HepG2 (cell line): ENCODE measurements at regions not wholly inside any gene's neighbourhood (a gene's known extent, or its start where the extent isn't known, plus 50 kb on each side); places are given as distances from the start of the nearest gene placed in this dataset.

Experiments
- ATAC-seq: fragments of 200-7000 bp; cut with Tn5 transposase; 3 replicates; pipeline ENCODE4 v1.9.1; 2020; ENCODE audit warnings: mild to moderate bottlenecking, moderate library complexity
- BruUV-seq: library from RNA; stranded (reverse); fragments of 400-500 nt; replicated peaks from 2 replicates; lab custom pipeline; 2021; lab: Mats Ljungman, UMichigan
- CTCF ChIA-PET: fragments of 300-600 bp; formaldehyde crosslinking; extraction: SDS; loops from one replicate; lab custom pipeline; 2021; ENCODE audit warnings: low total read pairs, inconsistent platforms, low intra/inter-chr PET ratio; lab: Yijun Ruan, JAX
- POLR2A ChIA-PET: fragments of 350-600 bp; sonication (Branson Sonifier 250); formaldehyde crosslinking; loops from one replicate; lab custom pipeline; 2020; ENCODE audit warnings: antibody characterized with exemption, inconsistent platforms; lab: Yijun Ruan, JAX
- DNase-seq: peaks from one replicate; pipeline ENCODE4 v3.0.0-alpha.2; 2015; ENCODE audit warnings: low spot score
- FAIRE-seq: peaks from 3 replicates; lab custom pipeline; 2011; peaks lifted over from hg19 to GRCh38; lab: Jason Lieb, UNC
- H2AFZ ChIP-seq: one replicate; pipeline ENCODE4 v1.6.1; 2011; ENCODE audit warnings: low read length, inconsistent platforms
- H3K27ac ChIP-seq: fragments of 300-600 bp; 3 replicates; pipeline ENCODE4 v1.8.0; 2011; ENCODE audit warnings: mixed run types, mild to moderate bottlenecking, mixed read lengths, low read length, inconsistent platforms; ENCODE audit not compliant: insufficient read depth; ENCODE audit errors: extremely low read length
- H3K27me3 ChIP-seq, 2 experiments: fragments of 200-600 bp in 1 of 2; 2 replicates in 1 of 2; 3 replicates in 1 of 2; pipeline versions ENCODE4 v1.6.0 to v1.8.0; 2011; ENCODE audit warnings: low read length in 2 of 2, mild to moderate bottlenecking in 2 of 2, moderate library complexity in 2 of 2, inconsistent platforms in 1 of 2; ENCODE audit not compliant: insufficient read depth in 2 of 2, control insufficient read depth in 1 of 2
- H3K36me3 ChIP-seq, 2 experiments: fragments of 200-600 bp in 1 of 2; replicated peaks in 1 of 2; 2 replicates in 1 of 2; 3 replicates in 1 of 2; pipeline versions ENCODE4 v1.5.1 to v1.8.0; 2011; ENCODE audit warnings: low read length in 2 of 2, inconsistent platforms in 1 of 2; ENCODE audit not compliant: insufficient read depth in 2 of 2, control insufficient read depth in 1 of 2
- H3K4me1 ChIP-seq: 2 replicates; pipeline ENCODE4 v1.5.1; 2012; ENCODE audit warnings: low read length, inconsistent platforms; ENCODE audit not compliant: insufficient read depth
- H3K4me2 ChIP-seq: 2 replicates; pipeline ENCODE4 v1.6.0; 2011; ENCODE audit warnings: low read depth, low read length, inconsistent platforms
- H3K4me3 ChIP-seq, 3 experiments: fragments of 200-600 bp in 1 of 3; sonication (generic), shearing (Covaris generic) in 1 of 3; replicated peaks in 1 of 3; 2 replicates each; pipeline ENCODE4 v1.5.1; 2011 to 2016; ENCODE audit warnings: low read length in 3 of 3, inconsistent platforms in 2 of 3, low read depth in 2 of 3, mild to moderate bottlenecking in 2 of 3, control low read depth in 1 of 3, mixed read lengths in 1 of 3; ENCODE audit not compliant: insufficient read depth in 1 of 3
- H3K79me2 ChIP-seq: one replicate; pipeline ENCODE4 v1.6.1; 2011; ENCODE audit warnings: low read length, inconsistent platforms; ENCODE audit not compliant: insufficient read depth
- H3K9ac ChIP-seq: 2 replicates; pipeline ENCODE4 v1.6.0; 2011; ENCODE audit warnings: mild to moderate bottlenecking, low read depth, low read length, inconsistent platforms; ENCODE audit not compliant: insufficient read depth
- H3K9me3 ChIP-seq: 2 replicates; pipeline ENCODE4 v1.5.1; 2012; ENCODE audit warnings: mild to moderate bottlenecking, low read length
- H4K20me1 ChIP-seq: 2 replicates; pipeline ENCODE4 v1.6.0; 2011; ENCODE audit warnings: inconsistent platforms, mild to moderate bottlenecking, low read length, moderate library complexity; ENCODE audit not compliant: insufficient read depth
- CBX1 ChIP-seq: IDR thresholded peaks from one replicate; pipeline ENCODE4 v1.6.1; 2016; ENCODE audit warnings: antibody characterized with exemption, low read depth
- DNMT3B ChIP-seq: conservative IDR thresholded peaks from 2 replicates; pipeline ENCODE4 v1.6.1; 2016; ENCODE audit warnings: missing biosample characterization, control low read depth
- FOXP4 ChIP-seq: sonication (generic); formaldehyde crosslinking; IDR thresholded peaks from 2 replicates; pipeline ENCODE4 v1.4.0; 2020; ENCODE audit warnings: missing genetic modification reagents
- MYC ChIP-seq: sonication (generic); formaldehyde crosslinking; IDR thresholded peaks from 2 replicates; pipeline ENCODE4 v1.9.0; 2021; ENCODE audit warnings: missing genetic modification reagents, borderline replicate concordance
- RORA ChIP-seq: sonication (generic); formaldehyde crosslinking; IDR thresholded peaks from 2 replicates; pipeline ENCODE4 v1.5.0; 2020; ENCODE audit warnings: mild to moderate bottlenecking, missing genetic modification reagents, moderate library complexity
- SNRNP70 ChIP-seq: fragments of 200-400 bp; formaldehyde crosslinking; IDR thresholded peaks from 2 replicates; pipeline ENCODE4 v1.6.1; 2017; ENCODE audit warnings: mild to moderate bottlenecking, low read depth, low read length, moderate library complexity
- TCF12 ChIP-seq, 2 experiments: fragments of 450-650 bp in 1 of 2; sonication (generic) in 1 of 2; formaldehyde crosslinking in 1 of 2; IDR thresholded peaks; 2 replicates each; pipeline versions ENCODE4 v1.6.1 to v1.8.0; 2017 to 2022; ENCODE audit warnings: antibody characterized with exemption in 1 of 2, mild to moderate bottlenecking in 1 of 2, missing genetic modification reagents in 1 of 2, moderate library complexity in 1 of 2
- ZBTB40 ChIP-seq, 2 experiments: fragments of 450-650 bp in 1 of 2; sonication (generic) in 1 of 2; formaldehyde crosslinking in 1 of 2; IDR thresholded peaks; 2 replicates each; pipeline versions ENCODE4 v1.6.1 to v1.8.0; 2016 to 2022; ENCODE audit warnings: antibody characterized with exemption in 1 of 2, mild to moderate bottlenecking in 1 of 2, missing genetic modification reagents in 1 of 2
- ZNF101 ChIP-seq: sonication (generic); formaldehyde crosslinking; IDR thresholded peaks from 2 replicates; pipeline ENCODE4 v1.4.0; 2020; ENCODE audit warnings: mild to moderate bottlenecking, low read depth, missing genetic modification reagents, borderline replicate concordance
- ZNF326 ChIP-seq: sonication (generic); formaldehyde crosslinking; IDR thresholded peaks from 2 replicates; pipeline ENCODE4 v1.4.0; 2020; ENCODE audit warnings: missing genetic modification reagents, borderline replicate concordance
- WGBS: methylation state at CpG from one replicate; pipeline ENCODE4 v1.1.6; 2017; ENCODE audit warnings: low lambda C conversion rate; 5-methylcytosine and 5-hydroxymethylcytosine counted together
- in situ Hi-C: cut with HindIII; loops from 2 replicates; pipeline ENCODE4 v1.10.0; 2017; ENCODE audit warnings: low pct_unique_long_range_greater_than_20kb; ENCODE audit not compliant: extremely low pct_ligation_motif_present
- intact Hi-C: fragments of 100-400 bp; cut with micrococcal nuclease; formaldehyde crosslinking; loops from one replicate; pipeline ENCODE4 v1.10.0; 2022; ENCODE audit not compliant: unreplicated experiment
- TF ChIP-seq, protein P1 (sequence below): IDR thresholded peaks from 2 replicates; pipeline ENCODE4 v1.6.1; 2018; ENCODE audit warnings: missing genetic modification reagents

- TF ChIP-seq RORA (CRISPR knock-in tag) (no peak), DNMT3B (CRISPR knock-in tag) (no peak)
- TF ChIP-seq, protein P1, sequence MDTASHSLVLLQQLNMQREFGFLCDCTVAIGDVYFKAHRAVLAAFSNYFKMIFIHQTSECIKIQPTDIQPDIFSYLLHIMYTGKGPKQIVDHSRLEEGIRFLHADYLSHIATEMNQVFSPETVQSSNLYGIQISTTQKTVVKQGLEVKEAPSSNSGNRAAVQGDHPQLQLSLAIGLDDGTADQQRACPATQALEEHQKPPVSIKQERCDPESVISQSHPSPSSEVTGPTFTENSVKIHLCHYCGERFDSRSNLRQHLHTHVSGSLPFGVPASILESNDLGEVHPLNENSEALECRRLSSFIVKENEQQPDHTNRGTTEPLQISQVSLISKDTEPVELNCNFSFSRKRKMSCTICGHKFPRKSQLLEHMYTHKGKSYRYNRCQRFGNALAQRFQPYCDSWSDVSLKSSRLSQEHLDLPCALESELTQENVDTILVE (CRISPR knock-in tag): no peak
Observed at GRCh38 chr12:39007619-39008018, 102.2 kb upstream of the CPNE8 start (continued).

- Histone ChIP-seq H3K36me3 (no peaks in the 10 kb centered on the region), H4K20me1 (no peaks in the 10 kb centered on the region), H3K9me3 (no peaks in the 10 kb centered on the region), H3K4me2 (no peak overlapping the region), H2AFZ (no peak overlapping the region), H3K27me3 (no peaks in the 10 kb centered on the region), H3K4me3 (no peak overlapping the region), H3K27ac (no peak overlapping the region), H3K4me1 (0 out of 2 replicates have a peak, but pooled peaks cover 5% of the 10 kb centered on the region), H3K9ac (no peak overlapping the region), H3K79me2 (no peaks in the 10 kb centered on the region)
- DNase-seq (no peak), ATAC-seq (no peak), FAIRE-seq (no peak)
- 29% methylated on average over 2 of the region's 2 CpGs for WGBS
- in situ Hi-C loops: no loop called here
- no TSS peak for BruUV-seq
- ChIA-PET CTCF (no interaction called here), POLR2A (no interaction called here)
- intact Hi-C loops: no loop called here
- no peak for TF ChIP-seq ZNF101
- no peak for TF ChIP-seq FOXP4 (CRISPR knock-in tag)
- TF ChIP-seq ZBTB40 (IDR thresholded peaks at IDR 0.05): no peak
- no peak for TF ChIP-seq ZBTB40 (CRISPR knock-in tag; IDR thresholded peaks at IDR 0.05)
- no peak for TF ChIP-seq ZNF326 (CRISPR knock-in tag)
- no peak for TF ChIP-seq CBX1
- TF ChIP-seq MYC (CRISPR knock-in tag): no peak
- no peak for TF ChIP-seq SNRNP70
- TF ChIP-seq TCF12 (IDR thresholded peaks at IDR 0.05): no peak
- no peak for TF ChIP-seq TCF12 (CRISPR knock-in tag; IDR thresholded peaks at IDR 0.05)
Observed at GRCh38 chr12:39006286-39006685, 100.9 kb upstream of the CPNE8 start.
